Esophagus squamous epithelium (tissue), 5 donors: ENCODE measurements at regions not wholly inside any gene's neighbourhood (a gene's known extent, or its start where the extent isn't known, plus 50 kb on each side); places are given as distances from the start of the nearest gene placed in this dataset.

Experiments used
- DNase-seq: peaks from one replicate; lab custom pipeline; 2025; lab: John Stamatoyannopoulos, UW
- H3K27ac ChIP-seq, 4 donors: fragments of 200-600 bp; sonication (generic); one replicate each; pipeline ENCODE4 v1.5.1; 2016 to 2019; ENCODE audit warnings: mild to moderate bottlenecking in 1 of 4
- H3K27me3 ChIP-seq, 4 donors: fragments of 200-600 bp; sonication (generic); 1 replicate in 3 of 4; 2 replicates in 1 of 4; pipeline versions ENCODE4 v1.5.1 to v1.6.0; 2017 to 2021; ENCODE audit warnings: antibody characterized with exemption in 1 of 4
- H3K36me3 ChIP-seq, 3 donors: fragments of 200-600 bp; sonication (generic); one replicate each; pipeline ENCODE4 v1.5.1; 2016 to 2019
- H3K4me1 ChIP-seq, 3 donors: fragments of 200-600 bp; sonication (generic); one replicate each; pipeline ENCODE4 v1.5.1; 2017 to 2019
- H3K4me3 ChIP-seq, 4 donors: fragments of 200-600 bp; sonication (generic); 1 replicate in 3 of 4; 2 replicates in 1 of 4; pipeline ENCODE4 v1.5.1; 2016 to 2019; ENCODE audit warnings: mild to moderate bottlenecking in 2 of 4, moderate library complexity in 1 of 4
- H3K9me3 ChIP-seq, 3 donors: fragments of 200-600 bp; sonication (generic); one replicate each; pipeline ENCODE4 v1.5.1; 2016 to 2019
- CTCF ChIP-seq, 6 experiments: fragments of 450-650 bp in 4 of 6; fragments of 200-600 bp in 2 of 6; sonication (generic) in 2 of 6; IDR thresholded peaks; one replicate each; pipeline ENCODE4 v1.5.1; 2016 to 2019; ENCODE audit warnings: antibody characterized with exemption in 6 of 6, mild to moderate bottlenecking in 4 of 6, moderate library complexity in 4 of 6
- POLR2A ChIP-seq, 4 donors: fragments of 450-650 bp; IDR thresholded peaks; one replicate each; pipeline ENCODE4 v1.6.1; 2017; ENCODE audit warnings: antibody characterized with exemption in 4 of 4, mild to moderate bottlenecking in 4 of 4, moderate library complexity in 3 of 4
- WGBS, 2 donors: methylation state at CpG; one replicate each; pipeline ENCODE4 v1.1.5; 2018; 5-methylcytosine and 5-hydroxymethylcytosine counted together
- intact Hi-C: fragments of 100-400 bp; cut with DNase I; formaldehyde crosslinking; loops from one replicate; pipeline ENCODE4 v1.15.0; 2022
- donor health status: DM: yes; HTN: yes; CAD: no.

GRCh38 chr1:5750186-5751162 lies 241.8 kb downstream of the NPHP4 start:
- peaks cover 0 to 5% (median 0%) of the 10 kb centered on the region in 3 donors for H3K4me1 ChIP-seq
- H3K36me3 ChIP-seq: no peaks in the 10 kb centered on the region
- intact Hi-C loops: no loop called here
- H3K27ac ChIP-seq: no peak overlapping the region
- H3K4me3 ChIP-seq: no peak overlapping the region
- WGBS, 2 donors: 77 to 83% methylated on average over 7 to 9 of the region's 16 CpGs
- H3K9me3 ChIP-seq: no peaks in the 10 kb centered on the region
- peaks cover 0 to 81% (median under 1%) of the 10 kb centered on the region in 4 donors for H3K27me3 ChIP-seq
- no peak for TF ChIP-seq CTCF (IDR thresholded peaks at IDR 0.05)
- no peak for TF ChIP-seq POLR2A (IDR thresholded peaks at IDR 0.05)
- DNase-seq: no peak

GRCh38 chr1:5748286-5749225 lies 243.7 kb downstream of the NPHP4 start:
- DNase-seq: no peak
- Histone ChIP-seq H3K9me3 (no peaks in the 10 kb centered on the region), H3K36me3 (no peaks in the 10 kb centered on the region), H3K27ac (no peak overlapping the region), H3K4me3 (no peak overlapping the region), H3K4me1 (peaks cover 0 to 12% (median 0%) of the 10 kb centered on the region in 3 donors), H3K27me3 (peaks cover 0 to 90% (median 3%) of the 10 kb centered on the region in 4 donors)
- WGBS, 2 donors: 73 to 86% methylated on average over 6 to 16 of the region's 26 CpGs
- TF ChIP-seq CTCF (IDR thresholded peaks at IDR 0.05) (no peak), POLR2A (IDR thresholded peaks at IDR 0.05) (no peak)
- intact Hi-C loops: loop anchor here (5.0 kb wide), 2 partner anchors 111 to 236 kb away; no protein-coding TSS in a partner anchor

DNA sequence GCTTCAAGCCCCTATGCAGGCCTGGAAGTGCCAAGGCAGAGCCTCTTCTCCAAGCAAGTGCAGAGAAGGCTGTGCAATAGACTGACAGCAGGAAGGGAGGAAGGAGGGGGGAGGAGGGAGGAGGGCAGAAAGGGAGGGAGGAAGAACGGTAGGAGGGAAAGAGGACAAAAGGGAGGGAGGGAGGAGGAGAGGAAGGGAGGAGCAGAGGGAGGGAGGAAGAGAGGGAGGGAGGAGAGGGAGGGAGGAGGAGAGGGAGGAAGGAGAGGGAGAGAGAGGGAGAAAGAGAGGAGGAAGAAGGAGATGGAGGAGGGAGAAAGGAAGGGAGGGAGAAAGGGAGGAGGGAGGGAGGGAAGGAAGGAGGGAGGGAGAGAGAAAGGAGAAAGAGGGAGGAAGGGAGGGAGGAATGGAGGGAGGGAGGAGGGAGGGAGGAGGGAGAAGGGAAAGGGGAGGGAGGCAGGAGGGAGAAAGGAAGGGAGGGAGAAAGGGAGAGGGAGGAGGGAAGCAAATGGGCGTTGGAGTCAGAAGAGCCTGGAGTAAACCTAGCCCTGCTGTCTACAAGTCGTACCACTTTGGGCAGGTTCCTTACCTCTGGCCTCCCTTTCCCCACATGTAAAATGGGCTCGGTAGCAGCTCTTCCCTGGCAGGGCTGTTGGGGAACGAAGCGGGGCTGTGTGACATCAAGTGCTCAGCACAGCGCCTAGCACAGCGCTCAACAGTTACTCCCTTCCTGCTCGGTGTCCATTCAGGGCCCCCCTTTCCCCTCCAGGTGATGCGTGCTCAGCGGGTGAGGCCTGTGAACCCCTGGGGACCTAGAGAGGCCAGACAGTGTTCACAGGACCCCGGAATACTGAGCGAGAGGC lies 244.6 kb downstream of the NPHP4 start:
- no peak overlapping the region for H3K4me3 ChIP-seq
- peaks cover 0 to 94% (median 4%) of the 10 kb centered on the region in 4 donors for H3K27me3 ChIP-seq
- H3K9me3 ChIP-seq: no peaks in the 10 kb centered on the region
- peaks cover 0 to 12% (median 0%) of the 10 kb centered on the region in 3 donors for H3K4me1 ChIP-seq
- 42 to 63% methylated on average over 8 to 9 of the region's 13 CpGs for WGBS, 2 donors
- TF ChIP-seq CTCF (IDR thresholded peaks at IDR 0.05): no peak
- no peak for TF ChIP-seq POLR2A (IDR thresholded peaks at IDR 0.05)
- no peaks in the 10 kb centered on the region for H3K36me3 ChIP-seq
- no peak for DNase-seq
- intact Hi-C loops: loop anchor here (5.0 kb wide), 2 partner anchors 110 to 235 kb away; no protein-coding TSS in a partner anchor
- no peak overlapping the region for H3K27ac ChIP-seq

GRCh38 chr1:5746611-5747425 lies 245.4 kb downstream of the NPHP4 start:
- no peak overlapping the region for H3K4me3 ChIP-seq
- TF ChIP-seq POLR2A (IDR thresholded peaks at IDR 0.05) (no peak), CTCF (IDR thresholded peaks at IDR 0.05) (no peak)
- H3K27ac ChIP-seq: no peak overlapping the region
- H3K9me3 ChIP-seq: no peaks in the 10 kb centered on the region
- no peaks in the 10 kb centered on the region for H3K36me3 ChIP-seq
- DNase-seq: no peak
- intact Hi-C loops: loop anchor here (5.0 kb wide), 2 partner anchors 110 to 235 kb away; no protein-coding TSS in a partner anchor
- 31% methylated on average over 4 of the region's 15 CpGs; no CpG with 5 or more reads in 1 of the 2 donors for WGBS, 2 donors
- peaks cover 0 to 12% (median 0%) of the 10 kb centered on the region in 3 donors for H3K4me1 ChIP-seq
- H3K27me3 ChIP-seq: peaks cover 0 to 95% (median 4%) of the 10 kb centered on the region in 4 donors
